K562 (cell line): ENCODE measurements at regions not wholly inside any gene's neighbourhood (a gene's known extent, or its start where the extent isn't known, plus 50 kb on each side); places are given as distances from the start of the nearest gene placed in this dataset.

ENCODE experiments used
- ATAC-seq: fragments of 200-7000 bp; cut with Tn5 transposase; 3 replicates; pipeline ENCODE4 v1.9.1; 2020; ENCODE audit warnings: moderate library complexity
- BruUV-seq: library from RNA; stranded (reverse); fragments of 400-500 nt; replicated peaks from 2 replicates; lab custom pipeline; 2021; lab: Mats Ljungman, UMichigan
- CTCF ChIA-PET: fragments of 300-600 bp; formaldehyde crosslinking; extraction: SDS; loops from one replicate; lab custom pipeline; 2021; ENCODE audit warnings: low intra/inter-chr PET ratio; lab: Yijun Ruan, JAX
- POLR2A ChIA-PET: fragments of 300-600, 350-650 bp; sonication (Branson Sonifier 250); formaldehyde crosslinking; extraction: SDS; loops from one replicate; lab custom pipeline; 2021; ENCODE audit warnings: antibody characterized with exemption, inconsistent platforms; lab: Yijun Ruan, JAX
- DNase-seq, 4 experiments: peaks; one replicate each; pipeline versions ENCODE4 v3.0.0 to v3.0.0-alpha.2; 2011 to 2018; ENCODE audit warnings: low spot score in 3 of 4, mixed read lengths in 3 of 4; ENCODE audit errors: extremely low read depth in 1 of 4
- FAIRE-seq: peaks from 2 replicates; lab custom pipeline; 2011; peaks lifted over from hg19 to GRCh38; lab: Jason Lieb, UNC
- H2AFZ ChIP-seq: 2 replicates; pipeline ENCODE4 v1.6.0; 2011; ENCODE audit warnings: low read depth, low read length, control low read depth, inconsistent platforms
- H3K27ac ChIP-seq: fragments of 200-600 bp; 3 replicates; pipeline ENCODE4 v1.8.0; 2011; ENCODE audit warnings: low read depth, mild to moderate bottlenecking, control low read depth, inconsistent platforms, low read length, moderate library complexity, mixed read lengths; ENCODE audit errors: extremely low read depth
- H3K27me3 ChIP-seq, 2 experiments: fragments of 300-600 bp in 1 of 2; 2 replicates in 1 of 2; 3 replicates in 1 of 2; pipeline versions ENCODE4 v1.6.0 to v1.8.0; 2011; ENCODE audit warnings: inconsistent platforms in 2 of 2, low read length in 2 of 2, mild to moderate bottlenecking in 1 of 2, mixed read lengths in 1 of 2, moderate library complexity in 1 of 2; ENCODE audit not compliant: control insufficient read depth in 2 of 2, insufficient read depth in 2 of 2
- H3K36me3 ChIP-seq: fragments of 300-600 bp; 3 replicates; pipeline ENCODE4 v1.8.0; 2011; ENCODE audit warnings: mild to moderate bottlenecking, low read length, inconsistent platforms; ENCODE audit not compliant: control insufficient read depth, insufficient read depth
- H3K4me1 ChIP-seq, 2 experiments: fragments of 200-600 bp in 1 of 2; replicated peaks in 1 of 2; 2 replicates in 1 of 2; 3 replicates in 1 of 2; pipeline versions ENCODE4 v1.5.1 to v1.8.0; 2011; ENCODE audit warnings: inconsistent platforms in 2 of 2, low read length in 2 of 2, mild to moderate bottlenecking in 1 of 2, mixed read lengths in 1 of 2, moderate library complexity in 1 of 2; ENCODE audit not compliant: control insufficient read depth in 2 of 2, insufficient read depth in 2 of 2
- H3K4me2 ChIP-seq: 2 replicates; pipeline ENCODE4 v1.6.1; 2011; ENCODE audit warnings: low read length, control low read depth, inconsistent platforms, mixed read lengths; ENCODE audit not compliant: insufficient read depth
- H3K4me3 ChIP-seq: fragments of 200-600 bp; sonication (generic), shearing (Covaris generic); 2 replicates; pipeline ENCODE4 v1.5.1; 2016; ENCODE audit warnings: control low read depth, inconsistent platforms
- H3K79me2 ChIP-seq: fragments of 200-600 bp; 3 replicates; pipeline ENCODE4 v1.8.0; 2011; ENCODE audit warnings: low read length, inconsistent platforms; ENCODE audit not compliant: control insufficient read depth, insufficient read depth
- H3K9ac ChIP-seq, 2 experiments: 2 replicates each; pipeline versions ENCODE4 v1.6.0 to v1.6.1; 2011; ENCODE audit warnings: low read depth in 2 of 2, low read length in 2 of 2, control low read depth in 1 of 2, inconsistent platforms in 1 of 2, mild to moderate bottlenecking in 1 of 2, mixed read lengths in 1 of 2; ENCODE audit not compliant: insufficient read depth in 1 of 2
- H3K9me1 ChIP-seq: one replicate; pipeline ENCODE4 v1.6.0; 2011; ENCODE audit warnings: inconsistent platforms, mild to moderate bottlenecking, low read length, moderate library complexity; ENCODE audit not compliant: control insufficient read depth, insufficient read depth
- H3K9me3 ChIP-seq: replicated peaks from 2 replicates; pipeline ENCODE4 v1.5.1; 2011; ENCODE audit warnings: low read depth, low read length, inconsistent platforms; ENCODE audit not compliant: control insufficient read depth, insufficient read depth
- H4K20me1 ChIP-seq: replicated peaks from 2 replicates; pipeline ENCODE4 v1.6.1; 2011; ENCODE audit warnings: low read length, inconsistent platforms, mixed read lengths; ENCODE audit not compliant: control insufficient read depth, insufficient read depth
- EWSR1 ChIP-seq: fragments of 450-650 bp; IDR thresholded peaks from 2 replicates; pipeline ENCODE4 v1.6.1; 2018; ENCODE audit warnings: borderline replicate concordance, mild to moderate bottlenecking, low read depth, moderate library complexity; ENCODE audit not compliant: partially characterized antibody
- HNRNPLL ChIP-seq: fragments of 200-400 bp; formaldehyde crosslinking; IDR thresholded peaks from 2 replicates; pipeline ENCODE4 v1.6.1; 2017; ENCODE audit warnings: low read length, low read depth, mild to moderate bottlenecking; ENCODE audit not compliant: poor library complexity, severe bottlenecking
- JUND ChIP-seq, 2 experiments: IDR thresholded peaks; 2 replicates in 1 of 2; 3 replicates in 1 of 2; pipeline ENCODE4 v1.6.1; 2011; ENCODE audit warnings: borderline replicate concordance in 2 of 2, low read depth in 2 of 2, low read length in 2 of 2, improper control_type of control experiment in 1 of 2, missing biosample characterization in 1 of 2, missing genetic modification characterization in 1 of 2, missing genetic modification reagents in 1 of 2
- MAZ ChIP-seq, 2 experiments: fragments of 450-650 bp in 1 of 2; sonication (generic) in 1 of 2; formaldehyde crosslinking; IDR thresholded peaks in 1 of 2; conservative IDR thresholded peaks in 1 of 2; 2 replicates each; pipeline versions ENCODE4 v1.4.0 to v1.5.0; 2020; ENCODE audit warnings: mild to moderate bottlenecking in 1 of 2, missing genetic modification reagents in 1 of 2
- MBD2 ChIP-seq: sonication (generic); IDR thresholded peaks from 2 replicates; pipeline ENCODE4 v1.6.1; 2016; ENCODE audit warnings: low read depth, borderline replicate concordance
- NFXL1 ChIP-seq: fragments of 450-650 bp; formaldehyde crosslinking; IDR thresholded peaks from 2 replicates; pipeline ENCODE4 v1.4.0; 2021; ENCODE audit warnings: mild to moderate bottlenecking
- RFX7 ChIP-seq: fragments of 250-450 bp; sonication (Bioruptor Pico); IDR thresholded peaks from 2 replicates; pipeline ENCODE4 v1.5.1; 2021; ENCODE audit warnings: mild to moderate bottlenecking
- RUNX1 ChIP-seq: sonication (generic); IDR thresholded peaks from 2 replicates; pipeline ENCODE4 v1.6.1; 2016; ENCODE audit warnings: antibody characterized with exemption, low read depth
- TGIF2 ChIP-seq: sonication (generic); formaldehyde crosslinking; IDR thresholded peaks from 2 replicates; pipeline ENCODE4 v1.8.1; 2022; ENCODE audit warnings: mild to moderate bottlenecking, missing genetic modification reagents, moderate library complexity
- WGBS: fragments of 100-300 bp; shearing (Covaris generic); methylation state at CpG from one replicate; pipeline ENCODE4 v1.1.6; 2016; ENCODE audit warnings: low coverage, mixed read lengths; ENCODE audit not compliant: insufficient coverage; ENCODE audit errors: missing lambda C conversion rate; 5-methylcytosine and 5-hydroxymethylcytosine counted together
- in situ Hi-C: fragments of 300-500 bp; cut with MboI; formaldehyde crosslinking; loops from 4 replicates; pipeline ENCODE4 v1.15.0; 2018; ENCODE audit warnings: inconsistent platforms, mixed read lengths
- intact Hi-C: fragments of 100-400 bp; cut with micrococcal nuclease; formaldehyde crosslinking; loops from 2 replicates; pipeline ENCODE4 v1.14.2; 2022
- TF ChIP-seq, protein P1 (sequence below): sonication (generic); formaldehyde crosslinking; IDR thresholded peaks from 2 replicates; pipeline ENCODE4 v1.4.0; 2020; ENCODE audit warnings: mild to moderate bottlenecking, missing genetic modification reagents
- TF ChIP-seq, protein P2 (sequence below): sonication (generic); IDR thresholded peaks from 2 replicates; pipeline ENCODE4 v1.6.1; 2016
- TF ChIP-seq, protein P3 (sequence below): fragments of 150-350 bp; conservative IDR thresholded peaks from 2 replicates; pipeline ENCODE4 v1.6.1; 2014; ENCODE audit warnings: low read length
- TF ChIP-seq, protein P4 (sequence below): fragments of 450-650 bp; IDR thresholded peaks from 2 replicates; pipeline ENCODE4 v1.6.1; 2016
- TF ChIP-seq, protein P5 (sequence below): sonication (generic); formaldehyde crosslinking; IDR thresholded peaks from 2 replicates; pipeline ENCODE4 v1.9.0; 2022; ENCODE audit warnings: mild to moderate bottlenecking, missing genetic modification reagents

DNA sequence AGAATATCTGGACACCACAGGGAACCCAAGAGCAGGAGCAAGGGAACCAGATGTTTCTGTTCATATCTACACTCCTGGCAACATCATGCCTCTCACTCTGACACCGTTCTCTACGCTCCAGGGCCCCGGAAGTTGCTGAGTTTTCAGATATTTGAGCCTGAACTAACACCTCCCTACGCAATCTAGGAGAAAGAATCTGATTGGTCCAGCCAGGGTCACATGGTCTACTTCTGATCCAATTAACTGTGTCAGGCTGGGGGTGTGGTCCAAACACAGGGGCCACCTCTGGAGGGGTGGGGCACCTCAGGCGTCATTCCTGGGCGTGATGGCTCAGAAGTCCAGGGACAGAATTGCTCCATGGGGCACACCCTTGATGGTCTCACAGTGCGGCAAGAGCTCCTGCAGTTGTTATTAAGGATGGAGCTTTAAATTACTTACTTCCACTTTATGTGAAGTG, 165.5 kb downstream of the PTPN11 start:
- peak; percentile 99 for ATAC-seq
- CTCF ChIA-PET = no interaction called here
- Histone ChIP-seq H2AFZ (peak overlapping the region; percentile 84), H3K27me3 (0 out of 5 replicates have a peak, but pooled peaks cover 0 to 3% of the 10 kb centered on the region in 2 experiments), H3K36me3 (no peaks in the 10 kb centered on the region), H3K4me1 (peaks cover 0 to 4% of the 10 kb centered on the region in 2 experiments; a peak in 3 of 5 replicates), H3K9me3 (no peaks in the 10 kb centered on the region), H3K79me2 (no peaks in the 10 kb centered on the region), H4K20me1 (no peaks in the 10 kb centered on the region), H3K27ac (peak overlapping the region; percentile 64; the same call in 1 of the 3 replicates), H3K9ac (no peak overlapping the region), H3K4me3 (no peak overlapping the region), H3K4me2 (peak overlapping the region; percentile 39), H3K9me1 (no peaks in the 10 kb centered on the region)
- intact Hi-C loops = no loop called here
- FAIRE-seq = peak; percentile 92
- 5% methylated on average over 7 of the region's 7 CpGs for WGBS
- in situ Hi-C loops = no loop called here
- peak; percentile 82 to 92 (median 88) for DNase-seq
- no TSS peak for BruUV-seq
- POLR2A ChIA-PET = no interaction called here
- TF ChIP-seq, protein P1, sequence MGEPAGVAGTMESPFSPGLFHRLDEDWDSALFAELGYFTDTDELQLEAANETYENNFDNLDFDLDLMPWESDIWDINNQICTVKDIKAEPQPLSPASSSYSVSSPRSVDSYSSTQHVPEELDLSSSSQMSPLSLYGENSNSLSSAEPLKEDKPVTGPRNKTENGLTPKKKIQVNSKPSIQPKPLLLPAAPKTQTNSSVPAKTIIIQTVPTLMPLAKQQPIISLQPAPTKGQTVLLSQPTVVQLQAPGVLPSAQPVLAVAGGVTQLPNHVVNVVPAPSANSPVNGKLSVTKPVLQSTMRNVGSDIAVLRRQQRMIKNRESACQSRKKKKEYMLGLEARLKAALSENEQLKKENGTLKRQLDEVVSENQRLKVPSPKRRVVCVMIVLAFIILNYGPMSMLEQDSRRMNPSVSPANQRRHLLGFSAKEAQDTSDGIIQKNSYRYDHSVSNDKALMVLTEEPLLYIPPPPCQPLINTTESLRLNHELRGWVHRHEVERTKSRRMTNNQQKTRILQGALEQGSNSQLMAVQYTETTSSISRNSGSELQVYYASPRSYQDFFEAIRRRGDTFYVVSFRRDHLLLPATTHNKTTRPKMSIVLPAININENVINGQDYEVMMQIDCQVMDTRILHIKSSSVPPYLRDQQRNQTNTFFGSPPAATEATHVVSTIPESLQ (CRISPR knock-in tag) = no peak
- TF ChIP-seq EWSR1 (no peak), MAZ (CRISPR knock-in tag; conservative IDR thresholded peaks at IDR 0.05 in 1 of 2, IDR thresholded peaks at IDR 0.05 in 1 of 2) (0 out of 4 replicates have a peak, but pooled peaks of 1 of the 2 experiments have one; percentile 32), RFX7 (no peak), MBD2 (peak; percentile 32; the same call in 1 of the 2 replicates), RUNX1 (no peak), NFXL1 (CRISPR knock-in tag) (no peak), TGIF2 (CRISPR knock-in tag) (no peak), JUND (IDR thresholded peaks at IDR 0.05; ENCODE audit: borderline replicate concordance, low read depth, low read length) (0 out of 2 replicates have a peak, but pooled peaks have one; percentile 2), JUND (tag; IDR thresholded peaks at IDR 0.05; ENCODE audit: borderline replicate concordance, low read depth, low read length) (no peak), HNRNPLL (peak; percentile 80)
- TF ChIP-seq, protein P2, sequence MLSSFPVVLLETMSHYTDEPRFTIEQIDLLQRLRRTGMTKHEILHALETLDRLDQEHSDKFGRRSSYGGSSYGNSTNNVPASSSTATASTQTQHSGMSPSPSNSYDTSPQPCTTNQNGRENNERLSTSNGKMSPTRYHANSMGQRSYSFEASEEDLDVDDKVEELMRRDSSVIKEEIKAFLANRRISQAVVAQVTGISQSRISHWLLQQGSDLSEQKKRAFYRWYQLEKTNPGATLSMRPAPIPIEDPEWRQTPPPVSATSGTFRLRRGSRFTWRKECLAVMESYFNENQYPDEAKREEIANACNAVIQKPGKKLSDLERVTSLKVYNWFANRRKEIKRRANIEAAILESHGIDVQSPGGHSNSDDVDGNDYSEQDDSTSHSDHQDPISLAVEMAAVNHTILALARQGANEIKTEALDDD = no peak
- TF ChIP-seq, protein P3, sequence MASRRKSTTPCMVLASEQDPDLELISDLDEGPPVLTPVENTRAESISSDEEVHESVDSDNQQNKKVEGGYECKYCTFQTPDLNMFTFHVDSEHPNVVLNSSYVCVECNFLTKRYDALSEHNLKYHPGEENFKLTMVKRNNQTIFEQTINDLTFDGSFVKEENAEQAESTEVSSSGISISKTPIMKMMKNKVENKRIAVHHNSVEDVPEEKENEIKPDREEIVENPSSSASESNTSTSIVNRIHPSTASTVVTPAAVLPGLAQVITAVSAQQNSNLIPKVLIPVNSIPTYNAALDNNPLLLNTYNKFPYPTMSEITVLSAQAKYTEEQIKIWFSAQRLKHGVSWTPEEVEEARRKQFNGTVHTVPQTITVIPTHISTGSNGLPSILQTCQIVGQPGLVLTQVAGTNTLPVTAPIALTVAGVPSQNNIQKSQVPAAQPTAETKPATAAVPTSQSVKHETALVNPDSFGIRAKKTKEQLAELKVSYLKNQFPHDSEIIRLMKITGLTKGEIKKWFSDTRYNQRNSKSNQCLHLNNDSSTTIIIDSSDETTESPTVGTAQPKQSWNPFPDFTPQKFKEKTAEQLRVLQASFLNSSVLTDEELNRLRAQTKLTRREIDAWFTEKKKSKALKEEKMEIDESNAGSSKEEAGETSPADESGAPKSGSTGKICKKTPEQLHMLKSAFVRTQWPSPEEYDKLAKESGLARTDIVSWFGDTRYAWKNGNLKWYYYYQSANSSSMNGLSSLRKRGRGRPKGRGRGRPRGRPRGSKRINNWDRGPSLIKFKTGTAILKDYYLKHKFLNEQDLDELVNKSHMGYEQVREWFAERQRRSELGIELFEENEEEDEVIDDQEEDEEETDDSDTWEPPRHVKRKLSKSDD = no peak
- TF ChIP-seq, protein P4, sequence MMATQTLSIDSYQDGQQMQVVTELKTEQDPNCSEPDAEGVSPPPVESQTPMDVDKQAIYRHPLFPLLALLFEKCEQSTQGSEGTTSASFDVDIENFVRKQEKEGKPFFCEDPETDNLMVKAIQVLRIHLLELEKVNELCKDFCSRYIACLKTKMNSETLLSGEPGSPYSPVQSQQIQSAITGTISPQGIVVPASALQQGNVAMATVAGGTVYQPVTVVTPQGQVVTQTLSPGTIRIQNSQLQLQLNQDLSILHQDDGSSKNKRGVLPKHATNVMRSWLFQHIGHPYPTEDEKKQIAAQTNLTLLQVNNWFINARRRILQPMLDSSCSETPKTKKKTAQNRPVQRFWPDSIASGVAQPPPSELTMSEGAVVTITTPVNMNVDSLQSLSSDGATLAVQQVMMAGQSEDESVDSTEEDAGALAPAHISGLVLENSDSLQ = peak; percentile 37; the same call in 1 of the 2 replicates
- TF ChIP-seq, protein P5, sequence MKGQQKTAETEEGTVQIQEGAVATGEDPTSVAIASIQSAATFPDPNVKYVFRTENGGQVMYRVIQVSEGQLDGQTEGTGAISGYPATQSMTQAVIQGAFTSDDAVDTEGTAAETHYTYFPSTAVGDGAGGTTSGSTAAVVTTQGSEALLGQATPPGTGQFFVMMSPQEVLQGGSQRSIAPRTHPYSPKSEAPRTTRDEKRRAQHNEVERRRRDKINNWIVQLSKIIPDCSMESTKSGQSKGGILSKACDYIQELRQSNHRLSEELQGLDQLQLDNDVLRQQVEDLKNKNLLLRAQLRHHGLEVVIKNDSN = peak; percentile 91
